ENCODE measurements at regions not wholly inside any gene's neighbourhood (a gene's known extent, or its start where the extent isn't known, plus 50 kb on each side); places are given as distances from the start of the nearest gene placed in this dataset.

DNA sequence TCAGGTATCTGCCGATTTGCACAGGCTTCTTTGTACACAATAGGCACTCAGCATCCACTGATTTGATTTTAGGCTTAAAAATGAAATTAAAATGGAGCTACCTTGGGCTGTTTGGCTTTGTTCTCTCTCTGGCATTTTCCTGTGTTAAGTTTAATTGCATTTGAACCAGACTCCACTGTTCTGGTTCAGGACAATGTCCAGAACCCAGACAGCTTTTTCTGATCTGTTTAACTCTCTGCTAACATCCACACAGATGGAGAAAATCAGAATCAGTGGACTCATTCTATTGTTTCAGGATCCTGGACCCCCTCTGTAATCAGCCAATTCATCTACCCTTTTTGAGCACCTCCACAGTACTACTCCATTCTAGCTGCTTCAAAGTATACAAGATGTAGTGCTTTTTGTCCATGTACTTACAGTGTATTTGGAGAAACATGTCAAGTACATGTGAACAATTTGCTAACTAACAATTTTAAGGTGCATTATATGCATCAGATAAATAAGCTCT, 248.1 kb downstream of the PTBP2 start:
- DNase-seq, result no peak
- no peak for TF ChIP-seq CTCF (IDR thresholded peaks at IDR 0.05)
- Histone ChIP-seq H3K27me3 (ENCODE audit: insufficient read depth in 3 of 3, low read length in 2 of 3) (peaks cover 0 to 3% (median 0%) of the 10 kb centered on the region in 3 donors), H3K9me3 (no peaks in the 10 kb centered on the region), H3K36me3 (ENCODE audit: insufficient read depth in 1 of 2, low read depth in 1 of 2) (no peaks in the 10 kb centered on the region), H3K27ac (no peak overlapping the region), H3K4me3 (no peak overlapping the region), H3K4me1 (no peaks in the 10 kb centered on the region)
- intact Hi-C loops (cut with DNase I), result loop anchor here in 1 of 2 donors (10.0 kb wide), 1 partner anchor 1085 kb away; no protein-coding TSS in a partner anchor
- WGBS, 3 donors, result 83 to 100% (median 90%) methylated on average over 1 of the region's 1 CpG
- no peak for ATAC-seq

- Histone ChIP-seq H3K9me3 (no peaks in the 10 kb centered on the region), H3K27me3 (ENCODE audit: insufficient read depth in 3 of 3, low read length in 2 of 3) (peaks cover 0 to 3% (median 0%) of the 10 kb centered on the region in 3 donors), H3K27ac (no peak overlapping the region), H3K4me1 (no peaks in the 10 kb centered on the region), H3K4me3 (no peak overlapping the region), H3K36me3 (ENCODE audit: insufficient read depth in 1 of 2, low read depth in 1 of 2) (no peaks in the 10 kb centered on the region)
- 90 to 95% (median 91%) methylated on average over 2 of the region's 2 CpGs for WGBS, 3 donors
- intact Hi-C loops (cut with DNase I), result loop anchor here in 1 of 2 donors (10.0 kb wide), 1 partner anchor 1083 kb away; no protein-coding TSS in a partner anchor
- DNase-seq, result no peak
- TF ChIP-seq CTCF (IDR thresholded peaks at IDR 0.05), result no peak
- ATAC-seq, result no peak
Measured at GRCh38 chr1:96971439-96971838, 249.9 kb downstream of the PTBP2 start.

DNA sequence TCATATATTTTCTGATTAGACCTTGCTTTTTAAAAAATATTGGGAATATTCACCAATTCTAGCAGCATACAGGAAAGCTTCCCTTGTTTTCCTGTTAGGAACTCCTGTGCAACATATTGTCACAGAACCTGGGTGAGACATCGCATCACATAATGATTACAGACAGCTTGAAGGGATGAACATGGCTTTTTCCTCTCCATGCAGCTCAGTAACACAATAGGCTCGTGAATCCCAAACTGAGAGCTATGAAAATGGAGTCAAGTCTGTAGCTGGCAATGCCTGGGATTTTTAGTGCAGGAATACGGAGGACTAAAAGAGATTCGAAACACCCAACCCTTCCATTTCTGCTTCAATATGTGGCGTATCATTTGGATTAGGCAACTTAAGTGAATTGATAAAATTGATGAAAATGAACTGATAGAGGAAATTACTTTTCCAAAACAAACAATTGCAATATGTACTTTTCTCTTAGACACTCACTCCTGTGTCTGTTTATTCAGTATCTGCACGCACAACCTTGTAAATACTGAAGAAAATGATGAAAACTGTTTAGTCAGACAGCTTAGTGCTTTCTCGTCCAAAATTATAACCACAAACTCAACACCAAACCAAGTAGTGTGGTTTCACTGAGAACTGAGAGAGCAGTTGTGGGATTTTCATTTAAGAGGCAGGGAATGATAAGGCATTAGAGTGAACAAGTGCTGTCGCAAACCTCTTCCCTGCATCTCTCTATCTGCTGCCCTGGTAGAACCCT, 250.4 kb downstream of the PTBP2 start:
- H3K27me3 ChIP-seq (ENCODE audit: insufficient read depth in 3 of 3, low read length in 2 of 3), result peaks cover 0 to 3% (median 0%) of the 10 kb centered on the region in 3 donors
- 80 to 83% (median 82%) methylated on average over 8 of the region's 8 CpGs for WGBS, 3 donors
- H3K27ac ChIP-seq, result no peak overlapping the region
- intact Hi-C loops (cut with DNase I), result loop anchor here in 1 of 2 donors (10.0 kb wide), 1 partner anchor 1083 kb away; no protein-coding TSS in a partner anchor
- no peak for ATAC-seq
- H3K4me1 ChIP-seq, result no peaks in the 10 kb centered on the region
- H3K9me3 ChIP-seq, result no peaks in the 10 kb centered on the region
- DNase-seq, result no peak
- no peaks in the 10 kb centered on the region for H3K36me3 ChIP-seq (ENCODE audit: insufficient read depth in 1 of 2, low read depth in 1 of 2)
- no peak overlapping the region for H3K4me3 ChIP-seq
- TF ChIP-seq CTCF (IDR thresholded peaks at IDR 0.05), result no peak

- DNase-seq, result no peak
- Histone ChIP-seq H3K4me3 (no peak overlapping the region), H3K27ac (no peak overlapping the region), H3K36me3 (ENCODE audit: insufficient read depth in 1 of 2, low read depth in 1 of 2) (no peaks in the 10 kb centered on the region), H3K27me3 (ENCODE audit: insufficient read depth in 3 of 3, low read length in 2 of 3) (peaks cover 0 to 3% (median 0%) of the 10 kb centered on the region in 3 donors), H3K4me1 (no peaks in the 10 kb centered on the region), H3K9me3 (no peaks in the 10 kb centered on the region)
- no peak for TF ChIP-seq CTCF (IDR thresholded peaks at IDR 0.05)
- no peak for ATAC-seq
- 11 to 18% (median 14%) methylated on average over 1 of the region's 1 CpG for WGBS, 3 donors
- intact Hi-C loops (cut with DNase I), result loop anchor here in 1 of 2 donors (10.0 kb wide), 1 partner anchor 1081 kb away; no protein-coding TSS in a partner anchor
Measured at GRCh38 chr1:96973605-96974004, 252.0 kb downstream of the PTBP2 start.
